Suprapubic skin (tissue), 4 donors: ENCODE measurements at regions not wholly inside any gene's neighbourhood (a gene's known extent, or its start where the extent isn't known, plus 50 kb on each side); places are given as distances from the start of the nearest gene placed in this dataset.

Source experiments
- CTCF ChIP-seq, 2 donors: fragments of 200-600 bp in 1 of 2; fragments of 450-650 bp in 1 of 2; sonication (generic) in 1 of 2; IDR thresholded peaks; one replicate each; pipeline ENCODE4 v1.5.1; 2016 to 2019; ENCODE audit warnings: antibody characterized with exemption in 2 of 2, mild to moderate bottlenecking in 1 of 2, moderate library complexity in 1 of 2
- POLR2A ChIP-seq, 2 donors: fragments of 450-650 bp; IDR thresholded peaks; one replicate each; pipeline ENCODE4 v1.6.1; 2017; ENCODE audit warnings: antibody characterized with exemption in 2 of 2, mild to moderate bottlenecking in 2 of 2, moderate library complexity in 2 of 2
- POLR2AphosphoS5 ChIP-seq, 3 donors: sonication (generic); formaldehyde crosslinking; IDR thresholded peaks; one replicate each; pipeline ENCODE4 v1.6.1; 2017; ENCODE audit warnings: antibody characterized with exemption in 3 of 3

- TF ChIP-seq CTCF (IDR thresholded peaks at IDR 0.05) (no peak), POLR2A (IDR thresholded peaks at IDR 0.05) (no peak), POLR2AphosphoS5 (IDR thresholded peaks at IDR 0.05) (no peak)
Observed at GRCh38 chr12:25328072-25328712, 77.5 kb upstream of the KRAS start.
